Left kidney (tissue), 1 donor: ENCODE measurements at regions not wholly inside any gene's neighbourhood (a gene's known extent, or its start where the extent isn't known, plus 50 kb on each side); places are given as distances from the start of the nearest gene placed in this dataset.
"Not testable (repeated sequence)": the region's sequence is repeated elsewhere in the genome, so short reads cannot be mapped to it uniquely, and the experiment has no call there.

Experiments
- DNase-seq: peaks from one replicate; pipeline ENCODE4 v3.0.0-alpha.2; 2013

GRCh38 chr9:1875251-1875851 is 139.8 kb upstream of the SMARCA2 start:
- no peak for DNase-seq

- DNase-seq: no peak
Observed at GRCh38 chr9:1875921-1876448, 139.2 kb upstream of the SMARCA2 start.

GRCh38 chr9:1876891-1877496 is 138.2 kb upstream of the SMARCA2 start:
- no peak for DNase-seq

- no peak for DNase-seq
Observed at GRCh38 chr9:1877951-1878350, 137.2 kb upstream of the SMARCA2 start.

- DNase-seq: no peak
Observed at GRCh38 chr9:1878811-1879210, 136.3 kb upstream of the SMARCA2 start.

GRCh38 chr9:1879501-1879900 is 135.6 kb upstream of the SMARCA2 start:
- DNase-seq: no peak

- DNase-seq: no peak
Observed at GRCh38 chr9:1880038-1880565, 135.0 kb upstream of the SMARCA2 start.

GRCh38 chr9:1881708-1882295 is 133.3 kb upstream of the SMARCA2 start:
- no peak for DNase-seq

- DNase-seq: no peak
Observed at GRCh38 chr9:1882711-1883403, 132.3 kb upstream of the SMARCA2 start.

GRCh38 chr9:1890201-1890600 is 124.9 kb upstream of the SMARCA2 start:
- no peak for DNase-seq

- DNase-seq: no peak
Observed at GRCh38 chr9:1890816-1891215, 124.3 kb upstream of the SMARCA2 start.

- DNase-seq: not testable (repeated sequence)
Observed at GRCh38 chr9:1903080-1903704, 112.0 kb upstream of the SMARCA2 start.

- DNase-seq: no peak
Observed at GRCh38 chr9:1907465-1907864, 107.7 kb upstream of the SMARCA2 start.

GRCh38 chr9:1909322-1909721 is 105.8 kb upstream of the SMARCA2 start:
- DNase-seq: no peak

- no peak for DNase-seq
Observed at GRCh38 chr9:1910269-1910811, 104.8 kb upstream of the SMARCA2 start.

- DNase-seq: no peak
Observed at GRCh38 chr9:1913631-1914330, 101.4 kb upstream of the SMARCA2 start.

GRCh38 chr9:1916095-1916494 is 99.1 kb upstream of the SMARCA2 start:
- DNase-seq: no peak

GRCh38 chr9:1916655-1917054 is 98.5 kb upstream of the SMARCA2 start:
- DNase-seq: no peak

GRCh38 chr9:1917396-1917935 is 97.7 kb upstream of the SMARCA2 start:
- no peak for DNase-seq

GRCh38 chr9:1918108-1918507 is 97.0 kb upstream of the SMARCA2 start:
- DNase-seq: no peak

- no peak for DNase-seq
Observed at GRCh38 chr9:1918622-1919021, 96.5 kb upstream of the SMARCA2 start.
